Stimulated activated CD8-positive, alpha-beta memory T cell treated with anti-CD3 and anti-CD28 coated beads, Interleukin-2, amount 100 ng/mL, for 1 hour (primary cell): ENCODE measurements at regions not wholly inside any gene's neighbourhood (a gene's known extent, or its start where the extent isn't known, plus 50 kb on each side); places are given as distances from the start of the nearest gene placed in this dataset.
"Not testable (repeated sequence)": the region's sequence is repeated elsewhere in the genome, so short reads cannot be mapped to it uniquely, and the experiment has no call there.

Experiments
- DNase-seq, 2 donors: peaks; one replicate each; pipeline ENCODE4 v3.0.0-alpha.2; 2020; ENCODE audit warnings: low read depth in 2 of 2

DNA sequence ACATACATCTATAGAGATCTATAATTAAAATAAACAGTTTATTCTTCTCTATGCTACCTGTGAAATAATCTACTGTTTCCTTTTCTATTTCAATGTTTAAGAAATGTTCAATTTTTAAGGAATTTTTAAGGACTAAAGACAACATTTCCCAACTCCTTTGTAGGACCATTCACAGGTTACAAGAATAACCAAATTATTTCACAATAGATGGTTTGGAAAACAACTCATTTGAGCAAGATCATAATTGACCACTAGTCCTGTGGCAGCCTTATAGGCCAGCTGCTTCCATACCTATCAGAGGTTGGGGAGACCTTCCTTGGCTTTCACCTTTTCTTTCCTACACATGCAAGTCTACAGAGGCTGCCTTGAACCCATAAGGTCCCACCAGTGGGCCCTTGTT, 193.7 kb downstream of the TTC39B start:
- no peak for DNase-seq

DNA sequence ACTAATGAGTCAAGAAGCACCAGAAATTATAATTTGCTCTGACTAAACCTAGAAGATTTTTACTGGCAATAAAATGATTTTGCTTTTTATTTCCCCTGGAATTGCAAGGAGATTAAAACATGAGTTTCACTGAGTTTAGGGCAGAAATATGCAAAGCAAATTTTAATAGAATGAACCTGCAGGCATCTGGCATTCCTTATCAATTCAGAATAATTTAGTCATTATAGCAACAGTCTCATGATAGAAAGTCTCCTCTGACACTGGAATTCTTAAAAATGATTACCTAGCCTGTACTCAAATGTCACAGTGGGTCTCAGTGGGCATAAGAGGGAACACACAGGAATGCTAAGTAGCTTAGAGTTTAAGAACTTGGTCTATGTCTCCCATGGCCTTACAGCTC, 195.9 kb downstream of the TTC39B start:
- DNase-seq: no peak

DNA sequence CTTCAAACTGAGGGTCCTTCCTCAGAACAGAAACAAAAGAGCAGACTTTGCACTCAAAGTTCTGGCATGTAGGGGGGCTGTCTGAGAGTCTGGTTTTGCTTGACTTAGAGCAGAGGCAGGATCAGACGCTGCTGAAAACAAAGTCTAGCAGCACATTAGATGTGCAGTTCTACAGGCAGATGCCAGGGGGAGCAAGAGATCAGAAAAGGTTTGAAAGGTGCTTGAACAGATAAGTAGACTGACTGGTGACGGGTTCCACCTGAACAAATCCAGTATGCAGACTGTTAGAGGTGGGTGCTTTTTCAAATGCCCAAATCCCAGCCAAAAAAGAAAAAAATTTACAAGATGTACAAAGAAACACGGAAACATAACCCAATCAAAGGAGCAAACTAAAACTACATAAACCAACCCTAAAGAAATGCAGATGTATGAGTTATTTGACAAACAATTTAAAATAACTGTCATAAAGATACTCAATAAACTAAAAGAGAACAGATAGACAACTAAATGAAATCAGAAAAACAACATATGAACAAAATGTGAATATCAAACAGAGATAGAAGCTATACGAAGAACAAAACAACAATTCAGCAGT, 194.7 kb upstream of the FREM1 start:
- DNase-seq: peak in 1 of 2 donors; percentile 3

DNA sequence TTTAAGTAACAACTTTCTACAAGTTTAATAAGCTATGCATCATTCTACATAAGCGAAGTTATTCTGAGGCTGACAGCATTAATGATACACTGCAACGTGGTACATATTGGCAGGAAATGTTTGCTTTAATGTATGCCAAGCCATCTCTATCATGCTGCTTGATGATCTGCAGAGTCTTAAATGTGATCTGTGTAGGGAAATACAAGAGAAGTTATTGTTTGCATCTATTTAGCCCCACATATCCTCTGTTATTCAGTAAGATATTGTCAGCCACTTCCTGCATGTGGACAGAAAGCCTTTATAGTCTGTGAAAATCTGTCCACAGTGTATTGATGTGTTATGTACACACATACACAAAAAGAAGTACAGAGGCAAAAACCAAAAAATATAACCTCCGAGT, 193.1 kb upstream of the FREM1 start:
- DNase-seq: no peak

DNA sequence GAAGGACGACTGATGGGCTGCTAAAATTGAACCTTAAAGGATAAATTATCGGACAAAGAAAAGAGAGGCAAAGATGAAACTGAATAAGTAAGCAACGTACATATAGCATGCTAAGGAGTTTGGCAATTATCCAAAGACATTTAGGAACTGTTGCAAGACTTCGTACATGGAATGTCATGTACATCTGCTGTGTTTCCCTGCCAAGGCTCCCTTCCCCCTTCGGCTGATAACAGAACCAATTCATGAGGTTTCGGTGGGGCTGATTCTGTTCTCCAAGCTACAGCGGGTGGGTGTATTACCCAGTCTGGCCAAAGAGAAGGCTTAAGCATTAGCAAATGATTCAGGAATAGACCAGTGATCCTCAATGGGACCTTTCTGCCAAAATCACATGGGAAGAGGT, 190.9 kb upstream of the FREM1 start:
- DNase-seq: no peak

DNA sequence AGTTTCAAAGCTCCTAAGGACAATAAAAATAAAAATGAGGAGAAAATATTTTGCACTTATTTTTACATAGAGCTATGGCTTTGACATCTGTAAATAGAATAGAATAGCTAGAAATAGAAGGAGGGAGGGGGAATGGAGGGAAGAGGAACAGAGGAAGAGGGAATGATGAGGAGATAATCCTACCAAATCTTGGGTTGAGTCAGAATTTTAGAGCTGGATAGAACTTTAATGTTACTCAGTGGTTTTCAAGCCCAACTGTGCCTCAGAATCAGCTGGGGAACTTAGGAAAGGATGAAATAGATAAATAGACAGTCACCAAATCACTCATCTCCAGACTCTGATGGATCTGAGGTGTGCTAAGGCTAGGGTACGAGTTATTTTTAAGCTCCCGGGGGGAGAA, 190.3 kb upstream of the FREM1 start:
- DNase-seq: no peak

DNA sequence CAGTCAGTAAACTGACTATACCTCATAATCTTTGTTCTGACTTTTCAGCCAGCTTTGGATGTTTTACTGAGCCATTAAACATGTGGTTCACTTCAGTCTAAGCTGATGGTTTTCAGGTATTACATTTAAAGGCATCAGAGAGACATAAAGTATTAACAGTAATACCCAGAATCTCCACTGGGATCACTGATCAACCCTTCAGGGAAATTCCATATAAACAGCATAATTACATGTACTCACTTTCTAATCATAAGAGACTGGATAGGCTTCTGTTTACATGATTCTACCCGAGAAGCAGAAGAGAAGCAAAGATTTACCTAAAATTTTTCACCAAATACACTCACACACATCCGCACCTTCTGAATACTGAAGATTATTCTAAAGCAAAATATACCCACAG, 186.7 kb upstream of the FREM1 start:
- DNase-seq: no peak

DNA sequence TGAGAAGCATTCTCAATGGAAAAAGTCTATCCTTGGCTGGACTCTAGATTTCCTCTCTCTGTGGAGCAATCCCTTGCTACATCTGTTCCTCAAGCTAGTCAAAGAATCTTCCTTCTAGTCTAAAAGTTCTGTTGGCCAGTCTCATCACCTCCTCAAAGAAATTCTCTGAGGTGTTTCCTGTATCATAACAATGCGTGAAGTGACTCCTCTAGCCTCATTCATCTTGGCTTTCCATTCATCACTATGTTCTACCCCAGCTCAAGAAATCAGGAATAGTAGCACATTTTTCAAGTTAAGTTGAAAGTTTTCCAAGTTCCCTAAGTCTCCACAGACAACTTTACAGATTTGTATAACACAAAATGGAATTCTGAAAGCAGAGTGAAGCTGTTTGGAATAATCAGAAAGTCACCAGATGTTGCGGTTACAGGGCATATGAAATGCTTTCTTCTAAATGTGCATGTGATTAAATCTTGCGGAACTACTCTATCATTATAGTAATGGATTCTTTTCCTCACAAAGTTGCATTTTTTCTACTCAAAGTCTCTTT, 176.6 kb upstream of the FREM1 start:
- no peak for DNase-seq

DNA sequence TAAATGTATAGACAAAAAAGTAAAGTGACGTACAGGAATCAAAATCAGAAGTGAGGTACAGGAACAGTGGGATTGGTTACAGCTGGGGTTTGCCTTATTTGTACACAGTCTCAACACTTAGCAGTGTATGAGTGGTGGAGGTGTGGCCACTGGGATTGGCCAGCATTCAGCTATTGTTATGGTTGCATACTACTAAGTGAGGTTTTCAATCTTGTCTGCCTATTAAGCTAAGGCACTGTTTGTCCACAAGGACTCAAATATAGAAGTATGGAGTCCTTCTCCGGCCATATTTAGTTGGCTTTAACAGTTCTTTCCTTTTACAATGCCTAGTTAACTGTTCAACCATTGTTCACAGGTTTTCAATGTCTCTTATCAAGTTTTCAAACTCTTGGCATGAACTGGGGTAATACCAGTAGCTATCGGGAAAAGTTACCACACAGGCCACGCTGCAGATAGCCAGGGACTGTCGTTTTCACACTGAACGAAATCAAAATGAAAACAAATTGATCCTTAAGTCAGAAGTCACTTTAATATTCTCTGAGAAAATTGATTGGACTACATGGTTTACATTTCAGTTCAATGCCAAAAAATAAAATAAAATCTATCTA, 176.0 kb upstream of the FREM1 start:
- DNase-seq: no peak

DNA sequence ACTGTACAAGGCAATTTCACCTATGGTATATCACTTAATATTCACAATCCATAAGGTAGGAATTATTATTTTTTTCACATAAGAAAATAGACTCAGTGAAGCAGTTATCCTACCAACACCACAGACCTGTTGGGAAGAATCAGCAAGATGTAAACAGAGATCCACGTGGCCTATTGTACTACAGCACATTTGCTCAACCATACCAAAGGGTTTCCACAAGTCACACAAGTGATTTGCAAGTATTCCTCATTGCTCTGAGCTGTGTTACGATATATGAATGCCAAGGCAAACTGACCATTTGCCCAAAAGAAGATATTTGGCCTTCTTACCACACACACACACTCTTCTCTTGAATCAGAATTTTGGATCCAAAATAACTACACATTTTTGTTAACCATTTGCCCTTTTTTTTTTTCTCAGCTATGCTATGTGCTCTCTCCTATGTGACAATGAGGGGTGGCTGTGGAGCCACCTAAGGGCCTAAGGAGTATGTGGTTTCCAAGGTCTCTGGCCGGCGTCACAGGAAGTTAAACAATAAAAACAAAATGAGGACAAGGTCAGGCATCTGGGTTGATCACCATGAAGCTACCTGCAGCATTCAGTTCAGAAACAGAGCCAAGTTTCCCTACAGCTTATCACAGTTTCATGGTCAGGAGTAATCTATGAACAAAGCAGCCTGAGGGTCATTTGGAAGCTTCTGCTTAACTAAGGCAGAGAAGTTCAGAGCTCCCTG, 171.0 kb upstream of the FREM1 start:
- no peak for DNase-seq

DNA sequence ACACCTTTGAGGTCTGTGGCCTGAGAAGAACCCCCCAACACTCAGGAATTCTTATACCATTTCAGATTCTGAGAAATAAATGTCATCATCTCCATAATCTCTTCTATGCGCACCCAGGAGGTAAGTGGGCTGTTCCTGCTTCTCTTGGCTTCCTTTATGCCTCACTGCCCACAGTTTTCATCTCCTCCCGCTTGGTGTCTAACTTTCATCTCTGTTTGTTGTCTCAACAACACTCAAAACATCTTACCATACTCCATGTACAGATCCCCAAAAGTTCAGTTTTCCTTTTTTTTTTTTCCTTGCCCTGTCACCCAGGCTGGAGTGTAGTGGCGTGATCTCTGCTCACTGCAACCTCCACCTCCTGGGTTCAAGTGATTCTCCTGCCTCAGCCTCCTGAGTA, 170.2 kb upstream of the FREM1 start:
- no peak for DNase-seq

DNA sequence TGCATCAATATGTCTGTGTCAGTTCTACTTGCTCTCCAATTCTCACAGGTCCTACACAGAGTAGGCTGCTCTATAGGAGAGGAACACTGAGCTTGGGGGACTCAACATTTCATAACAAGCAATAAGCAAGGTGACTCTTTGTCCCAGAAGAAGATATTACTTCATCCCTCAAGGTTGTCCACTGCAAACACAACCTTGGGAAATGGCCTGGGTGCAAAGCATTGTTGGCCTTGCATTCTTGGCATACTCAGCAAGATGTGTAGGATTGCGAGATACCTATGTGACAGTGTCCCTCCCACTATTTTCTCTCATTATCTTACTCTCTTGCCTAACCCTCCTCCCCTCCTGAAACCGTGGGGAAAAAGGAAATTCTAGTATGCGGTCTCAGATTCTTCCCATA, 169.8 kb upstream of the FREM1 start:
- no peak for DNase-seq

DNA sequence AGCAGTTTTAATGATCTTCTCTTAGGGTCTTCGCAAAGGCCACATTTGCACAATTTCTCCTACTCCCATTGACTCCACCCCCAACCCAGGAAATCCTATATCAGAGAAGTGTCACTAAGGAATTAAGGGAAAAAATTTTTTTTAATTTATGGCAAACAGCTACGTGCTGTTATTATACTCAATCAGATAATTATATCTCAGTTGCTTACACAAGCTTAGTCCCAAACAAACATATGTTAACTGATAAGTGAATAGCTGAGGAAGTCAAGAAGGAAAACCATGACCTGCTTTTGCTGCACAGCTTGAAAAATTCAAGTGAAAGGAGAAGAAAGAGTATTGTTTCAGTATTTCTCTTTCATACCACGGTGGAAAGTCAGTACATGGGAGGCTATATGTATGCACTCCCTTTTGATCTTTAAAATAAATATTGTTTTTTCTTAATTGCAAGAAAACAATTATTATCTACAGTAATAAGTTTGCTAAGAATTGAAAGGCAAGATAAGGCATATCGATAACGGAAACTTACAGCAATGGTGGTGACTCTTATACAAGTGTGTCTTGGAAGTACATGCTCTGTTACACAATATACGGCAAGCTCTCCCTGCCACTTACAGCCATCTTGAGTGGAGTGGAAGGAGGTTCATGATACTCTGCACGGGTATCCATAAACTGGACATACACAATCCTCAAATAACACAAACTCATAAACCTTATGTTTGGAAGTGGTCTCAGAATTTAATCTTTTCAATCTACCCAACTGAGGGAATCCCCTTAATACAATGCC, 167.9 kb upstream of the FREM1 start:
- DNase-seq: no peak

DNA sequence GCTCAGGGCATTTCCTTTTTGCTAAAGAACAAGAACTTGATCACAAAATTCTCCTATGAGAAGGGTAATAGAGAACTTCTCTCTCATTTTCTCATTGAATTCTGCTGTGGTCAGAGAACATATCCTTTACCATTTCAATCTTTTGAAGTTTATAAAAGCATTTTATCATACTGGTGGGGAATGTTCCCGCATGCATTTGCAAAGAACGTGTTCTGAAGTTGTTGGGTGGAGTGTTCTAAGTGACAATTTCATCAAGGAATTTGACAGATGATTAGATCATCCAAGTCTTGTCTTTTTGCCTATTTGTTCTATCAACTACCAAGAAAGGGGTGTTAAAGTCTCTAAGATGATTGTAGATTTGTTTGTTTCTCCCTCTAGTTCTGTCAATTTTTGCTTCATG, 163.4 kb upstream of the FREM1 start:
- DNase-seq: no peak

DNA sequence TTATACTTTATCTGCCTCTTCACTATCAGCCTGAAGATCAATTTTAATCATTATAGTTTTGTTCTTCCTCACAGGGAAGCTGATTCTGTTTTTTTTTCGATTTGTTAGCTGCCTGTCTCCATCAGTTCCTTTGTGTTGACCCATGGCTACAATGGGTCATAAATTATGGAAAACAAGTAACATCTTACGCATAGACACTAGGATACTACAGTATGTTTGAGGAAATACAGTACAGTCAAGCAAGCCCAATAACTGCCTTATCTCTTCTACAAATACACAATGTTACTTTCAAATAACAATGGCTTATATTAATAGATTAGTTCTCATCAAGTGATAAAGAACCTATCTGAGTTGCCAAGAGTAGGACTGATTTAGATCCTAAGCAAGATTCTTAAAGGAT, 160.5 kb upstream of the FREM1 start:
- no peak for DNase-seq

DNA sequence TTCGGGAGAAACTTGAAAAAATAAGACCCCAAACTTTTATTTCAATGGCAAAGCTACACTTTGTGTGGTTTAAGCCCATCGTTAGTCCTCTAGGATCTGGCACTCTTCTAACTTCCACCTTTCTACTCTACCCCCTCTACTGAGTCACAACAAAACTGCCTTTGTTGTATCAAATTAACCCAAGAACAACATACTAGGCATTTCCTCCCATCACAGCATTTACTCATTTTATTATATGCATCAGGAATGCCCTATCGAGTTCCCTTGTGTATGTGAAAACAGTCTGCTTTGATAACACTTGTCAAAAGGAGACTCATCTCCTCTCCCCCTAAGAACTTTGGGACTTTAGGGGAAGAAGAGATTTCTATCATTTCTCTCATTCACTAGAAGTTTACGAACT, 158.9 kb upstream of the FREM1 start:
- no peak for DNase-seq

DNA sequence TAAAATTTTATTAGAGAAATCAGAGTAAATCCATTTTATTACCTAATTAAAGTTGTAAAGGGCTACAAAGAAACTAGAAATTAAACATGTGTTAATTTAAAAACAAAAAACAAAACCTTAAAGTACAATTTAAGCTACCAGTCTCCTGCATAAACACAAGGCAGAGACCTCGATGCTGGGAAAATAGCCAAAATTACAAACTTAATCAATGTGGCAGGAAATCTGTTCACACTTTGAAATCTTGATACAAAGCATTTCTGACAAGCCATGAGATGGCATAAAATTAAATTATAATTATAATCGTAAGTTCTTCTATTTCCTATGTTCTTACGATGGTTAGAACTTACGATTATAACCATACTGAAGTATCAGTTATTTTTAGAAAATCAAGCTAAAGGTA, 158.0 kb upstream of the FREM1 start:
- DNase-seq: no peak

DNA sequence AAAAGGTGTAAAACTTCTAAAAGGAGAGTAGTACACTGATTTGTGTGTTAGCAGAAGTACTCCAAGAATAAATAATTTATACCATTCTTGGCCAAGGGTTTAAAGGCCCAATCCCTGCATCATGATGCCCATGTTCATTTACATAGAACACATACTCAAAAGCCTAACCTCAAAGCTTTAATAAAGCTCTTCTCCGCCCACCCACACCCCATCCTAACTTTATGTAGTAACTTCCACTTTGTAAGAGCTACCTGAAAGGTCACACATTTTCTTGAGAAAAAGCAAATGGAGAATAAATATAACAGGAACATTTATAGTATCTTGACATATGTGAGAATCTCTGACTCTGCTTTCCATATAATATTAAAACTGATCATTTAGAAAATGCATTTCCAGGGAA, 148.8 kb upstream of the FREM1 start:
- DNase-seq: no peak

DNA sequence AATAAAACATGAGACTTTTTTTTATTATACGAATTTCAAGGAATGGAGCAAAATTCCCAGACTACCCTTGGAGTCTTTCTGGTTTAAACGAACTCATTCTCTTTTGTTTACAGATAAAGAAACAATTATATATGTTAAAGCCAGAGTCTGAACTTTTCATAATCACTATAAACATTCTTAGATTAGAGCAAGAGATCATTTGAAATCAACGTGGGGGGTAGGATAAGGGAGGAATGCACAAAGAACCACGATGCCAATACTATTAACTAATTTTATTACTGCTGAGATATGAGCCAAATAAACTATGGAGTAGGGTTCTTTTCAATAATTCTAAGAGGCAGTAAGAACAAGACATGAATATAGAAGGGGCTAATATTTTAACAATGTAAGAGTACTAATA, 148.0 kb upstream of the FREM1 start:
- no peak for DNase-seq

DNA sequence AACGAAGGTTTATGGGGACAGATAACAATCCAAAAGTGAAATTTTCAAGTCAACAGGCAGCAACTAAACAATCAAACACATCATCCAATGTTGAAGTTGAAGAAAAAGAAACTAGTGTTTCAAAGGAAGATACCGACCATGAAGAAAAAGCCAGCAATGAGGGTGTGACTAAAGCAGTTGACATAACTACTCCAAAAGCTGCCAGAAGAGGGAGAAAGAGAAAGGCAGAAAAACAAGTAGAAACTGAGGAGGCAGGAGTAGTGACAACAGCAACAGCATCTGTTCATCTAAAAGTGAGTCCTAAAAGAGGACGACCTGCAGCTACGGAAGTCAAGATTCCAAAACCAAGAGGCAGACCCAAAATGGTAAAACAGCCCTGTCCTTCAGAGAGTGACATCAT, 145.1 kb upstream of the FREM1 start:
- DNase-seq: not testable (repeated sequence)

DNA sequence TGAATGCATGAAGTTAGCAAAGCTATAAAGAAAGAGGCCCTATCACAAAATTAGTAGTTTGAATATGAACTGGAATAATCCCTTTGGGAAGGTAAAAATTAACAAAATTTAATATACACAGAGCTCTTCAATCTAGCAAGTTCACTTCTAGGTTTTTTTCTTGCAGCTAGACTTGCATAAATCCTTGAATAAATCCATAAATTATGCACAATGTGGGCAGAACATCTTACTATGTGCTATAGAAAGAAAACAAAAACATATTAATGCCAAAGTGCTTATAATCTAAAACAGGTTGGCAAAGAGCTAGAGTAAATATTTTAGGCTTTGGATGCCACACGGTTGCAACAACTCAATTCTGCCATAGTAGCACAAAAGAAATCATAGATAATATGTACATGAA, 138.5 kb upstream of the FREM1 start:
- DNase-seq: no peak

DNA sequence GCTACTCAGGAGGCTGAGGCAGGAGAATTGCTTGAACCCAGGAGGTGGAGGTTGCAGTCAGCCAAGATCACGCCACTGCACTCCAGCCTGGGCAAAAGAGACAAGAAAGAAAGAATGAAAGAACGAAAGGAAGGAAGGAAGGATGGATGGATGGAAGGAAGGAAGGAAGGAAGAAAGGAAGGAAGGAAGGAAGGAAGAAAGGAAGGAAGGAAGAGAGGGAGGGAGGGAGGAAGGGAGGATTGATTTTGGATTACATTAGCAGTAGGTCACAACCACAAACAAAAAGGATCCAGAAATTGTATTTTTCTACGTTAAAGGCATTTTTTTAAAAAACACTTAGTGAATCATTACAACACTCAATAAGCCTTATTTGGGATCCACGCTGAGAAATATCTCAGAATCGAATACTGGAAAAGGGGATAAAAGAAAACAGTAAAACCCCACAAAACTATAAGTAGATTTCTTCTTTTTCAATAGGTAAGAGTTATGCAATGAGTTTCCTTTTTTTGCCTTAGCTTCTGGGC, 136.9 kb upstream of the FREM1 start:
- no peak for DNase-seq
